MM.1S (cell line): ENCODE measurements at regions not wholly inside any gene's neighbourhood (a gene's known extent, or its start where the extent isn't known, plus 50 kb on each side); places are given as distances from the start of the nearest gene placed in this dataset.

ENCODE experiments used
- EZH2 ChIP-seq: fragments of 300-600 bp; sonication (generic); optimal IDR thresholded peaks from 2 replicates; pipeline ENCODE3; 2017; ENCODE audit warnings: low read depth, mild to moderate bottlenecking, antibody characterized with exemption, low read length, mixed read lengths
- EZH2phosphoT487 ChIP-seq: fragments of 300-600 bp; sonication (generic); IDR thresholded peaks from 2 replicates; pipeline ENCODE4 v1.6.1; 2018; ENCODE audit warnings: antibody characterized with exemption, low read length

DNA sequence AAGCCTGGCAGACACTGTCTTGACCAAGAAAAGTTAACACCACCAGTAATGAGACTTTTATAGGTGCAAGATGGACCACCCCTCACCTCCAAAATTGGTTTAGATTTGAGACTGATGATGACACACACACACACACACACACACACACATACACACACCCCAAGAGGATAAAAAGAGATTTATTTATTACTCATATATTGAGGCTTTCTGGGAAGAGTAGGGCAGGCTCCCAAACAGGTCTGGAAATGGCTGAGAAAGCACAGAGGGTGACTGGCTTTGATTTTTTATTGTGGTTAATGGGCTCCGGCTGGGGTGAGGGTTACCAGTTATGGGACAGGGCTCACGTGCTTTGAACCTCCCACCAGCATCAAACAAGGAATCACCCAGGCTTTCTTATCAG, 54.2 kb upstream of the ADAM23 start:
- TF ChIP-seq EZH2phosphoT487 (no peak), EZH2 (no peak)
